ENCODE measurements at regions not wholly inside any gene's neighbourhood (a gene's known extent, or its start where the extent isn't known, plus 50 kb on each side); places are given as distances from the start of the nearest gene placed in this dataset.

- TF ChIP-seq CTCF (IDR thresholded peaks at IDR 0.05; ENCODE audit: insufficient read depth, low read length), result no peak
- TF ChIP-seq POLR2AphosphoS5 (IDR thresholded peaks at IDR 0.05; ENCODE audit: low read depth), result no peak
- TF ChIP-seq REST (IDR thresholded peaks at IDR 0.05; ENCODE audit: insufficient replicate concordance, low read depth), result no peak
- TF ChIP-seq SPI1 (IDR thresholded peaks at IDR 0.05; ENCODE audit: borderline replicate concordance, low read depth), result no peak
Measured at GRCh38 chr2:239868556-239869181, 156.5 kb downstream of the NDUFA10 start.
